C4-2B (cell line): ENCODE measurements at regions not wholly inside any gene's neighbourhood (a gene's known extent, or its start where the extent isn't known, plus 50 kb on each side); places are given as distances from the start of the nearest gene placed in this dataset.

Experiments
- CTCF ChIP-seq: fragments of 450-650 bp; conservative IDR thresholded peaks from 2 replicates; pipeline ENCODE4 v1.5.1; 2017; ENCODE audit warnings: mild to moderate bottlenecking
- ZFX ChIP-seq: fragments of 450-650 bp; IDR thresholded peaks from 2 replicates; pipeline ENCODE4 v1.6.1; 2017

DNA sequence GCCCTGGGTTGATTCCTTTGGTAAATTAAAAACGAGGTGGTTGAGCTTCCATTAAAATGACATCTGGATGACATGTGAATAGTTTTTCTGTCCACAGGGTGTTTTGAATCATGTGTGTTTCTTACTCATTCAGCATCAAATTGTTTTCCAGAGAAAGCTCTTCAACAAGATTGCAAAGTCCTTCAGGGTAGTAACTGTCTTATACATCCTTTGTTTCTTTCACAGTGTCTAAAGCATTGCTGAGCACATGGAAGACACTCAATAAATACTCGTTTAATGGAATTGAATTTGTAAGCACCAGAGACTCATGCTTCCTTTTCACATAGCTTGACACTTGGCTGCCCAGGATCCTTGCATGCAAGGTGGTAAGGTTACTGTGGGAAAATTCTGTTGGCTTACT, 223.1 kb upstream of the CNTN6 start:
- TF ChIP-seq CTCF, result no peak
- TF ChIP-seq ZFX, result no peak
